Erythroblast (primary cell): ENCODE measurements at regions not wholly inside any gene's neighbourhood (a gene's known extent, or its start where the extent isn't known, plus 50 kb on each side); places are given as distances from the start of the nearest gene placed in this dataset.

Source experiments
- DNase-seq, 2 experiments: peaks; one replicate each; lab custom pipeline; 2025; lab: John Stamatoyannopoulos, UW
- GATA1 ChIP-seq: IDR thresholded peaks from 2 replicates; pipeline ENCODE4 v1.6.1; 2011; ENCODE audit warnings: low read depth, mild to moderate bottlenecking, control low read depth, low read length, moderate library complexity
- POLR2A ChIP-seq: IDR thresholded peaks from 2 replicates; pipeline ENCODE4 v1.6.1; 2011; ENCODE audit warnings: mild to moderate bottlenecking, low read length

DNA sequence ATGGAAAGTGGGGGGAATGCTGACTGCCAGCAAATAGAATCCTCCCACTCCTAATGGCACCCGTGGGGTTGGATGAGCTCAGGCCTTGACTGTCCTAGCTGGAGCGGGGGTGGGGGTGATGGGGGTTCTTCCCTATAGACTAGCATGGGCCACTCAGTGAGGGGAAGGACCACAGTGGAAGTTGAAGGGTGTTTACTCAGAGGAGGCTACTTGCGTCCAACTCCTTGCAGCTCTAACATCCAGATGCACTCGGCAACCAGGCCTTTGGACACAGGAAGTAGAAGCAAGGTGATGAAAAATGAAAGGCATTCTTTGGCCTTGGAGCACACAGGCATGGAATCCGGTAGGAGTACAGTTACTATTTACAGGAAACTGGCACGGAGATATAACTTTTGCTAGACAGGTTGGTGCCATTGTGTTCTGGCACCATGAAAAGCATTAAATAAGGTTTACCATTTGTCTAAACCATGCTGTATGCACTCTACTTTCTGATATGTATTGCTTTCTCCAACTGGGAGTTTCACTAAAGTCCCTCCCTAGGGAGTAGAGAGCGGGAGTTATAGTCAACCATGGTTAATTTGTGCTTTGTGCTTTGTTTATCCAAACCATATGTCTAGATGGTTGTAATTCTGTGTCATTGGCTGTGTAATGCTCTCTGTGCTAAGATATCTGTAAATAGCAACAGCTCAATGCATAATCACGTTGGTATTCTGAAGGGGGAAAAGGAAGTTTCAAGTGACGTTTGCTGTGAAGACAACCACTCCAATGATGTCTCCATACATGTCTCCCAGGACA, 125.3 kb downstream of the TSHZ3 start:
- DNase-seq, result no peak
- TF ChIP-seq POLR2A (no peak), GATA1 (no peak)

DNA sequence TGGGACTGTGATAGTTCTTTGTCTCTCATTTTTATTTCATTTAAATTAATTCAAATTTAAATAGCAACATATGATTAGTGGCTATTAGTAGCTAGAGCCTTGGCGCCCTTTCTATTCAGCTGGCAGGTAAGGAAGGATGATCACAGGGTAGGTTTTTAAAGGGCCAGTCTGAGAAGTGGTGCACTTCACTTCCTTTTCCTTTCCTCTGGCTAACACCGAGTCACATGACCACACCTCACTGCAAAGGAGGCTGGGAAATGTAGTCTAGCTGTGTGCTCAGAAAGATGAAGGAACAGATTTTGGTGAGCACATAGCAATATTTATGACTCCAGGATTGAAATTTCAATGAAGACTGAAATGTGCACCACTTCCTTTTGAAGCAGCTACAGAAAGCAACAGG, 128.7 kb downstream of the TSHZ3 start:
- peak in 1 of 2 experiments; percentile 0 for DNase-seq
- no peak for TF ChIP-seq POLR2A
- TF ChIP-seq GATA1, result no peak

DNA sequence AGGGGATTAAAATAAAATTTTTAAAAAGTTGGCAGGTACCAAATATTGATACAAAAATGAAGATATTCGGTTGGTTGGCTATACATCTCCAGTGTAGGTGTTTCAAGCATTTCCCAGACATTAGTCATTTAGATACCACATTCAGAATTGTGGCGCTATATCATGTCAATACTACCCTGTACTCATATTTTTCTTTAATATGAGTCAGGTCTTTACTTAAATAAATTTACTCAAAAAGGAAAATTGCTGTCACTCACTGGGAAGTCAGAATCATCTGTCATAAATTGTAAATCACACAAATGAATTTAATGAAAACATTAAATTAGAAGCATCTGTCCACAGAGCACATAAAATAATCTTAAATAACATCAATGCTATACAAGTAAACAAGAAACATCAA, 134.2 kb downstream of the TSHZ3 start:
- no peak for TF ChIP-seq POLR2A
- no peak for TF ChIP-seq GATA1
- DNase-seq, result no peak

DNA sequence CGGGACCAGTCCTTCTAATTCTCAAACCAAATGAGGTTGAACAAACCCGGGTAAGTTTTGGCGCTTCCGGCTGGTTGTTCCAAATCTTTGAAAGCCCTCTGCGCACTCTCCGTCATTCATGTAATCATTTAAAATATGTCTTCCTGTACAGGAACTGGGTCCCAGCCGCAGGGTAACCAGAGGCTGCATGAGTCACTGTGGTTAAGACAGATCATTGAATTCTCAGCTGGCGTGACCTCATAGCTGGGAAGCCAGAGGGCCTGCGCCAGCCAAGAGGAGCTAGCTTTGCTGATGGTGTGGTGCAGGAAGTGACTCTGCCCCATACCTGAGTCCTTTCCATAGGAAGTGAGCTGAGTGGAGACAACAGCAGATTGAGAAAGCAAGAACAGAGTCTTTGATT, 135.2 kb downstream of the TSHZ3 start:
- no peak for DNase-seq
- TF ChIP-seq GATA1 (no peak), POLR2A (no peak)

DNA sequence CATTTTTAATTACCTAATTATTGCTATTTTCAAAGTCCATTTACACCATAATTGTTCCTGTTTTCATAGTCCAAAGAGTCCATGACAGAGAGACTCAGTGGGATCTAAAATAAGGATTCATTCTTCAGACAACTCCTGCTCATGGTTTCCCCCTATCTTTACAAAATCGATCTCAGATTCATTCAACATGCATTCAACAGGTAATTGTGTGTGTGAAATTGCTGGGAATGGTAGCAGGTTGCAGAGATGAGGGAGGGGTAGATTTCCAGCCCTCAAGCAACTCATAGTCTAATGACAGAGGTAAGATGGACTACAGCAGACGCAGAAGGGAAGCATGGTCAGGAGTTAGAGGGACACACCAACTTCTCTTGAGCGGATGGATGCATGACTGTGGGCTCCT, 138.1 kb downstream of the TSHZ3 start:
- no peak for DNase-seq
- no peak for TF ChIP-seq GATA1
- TF ChIP-seq POLR2A, result no peak

DNA sequence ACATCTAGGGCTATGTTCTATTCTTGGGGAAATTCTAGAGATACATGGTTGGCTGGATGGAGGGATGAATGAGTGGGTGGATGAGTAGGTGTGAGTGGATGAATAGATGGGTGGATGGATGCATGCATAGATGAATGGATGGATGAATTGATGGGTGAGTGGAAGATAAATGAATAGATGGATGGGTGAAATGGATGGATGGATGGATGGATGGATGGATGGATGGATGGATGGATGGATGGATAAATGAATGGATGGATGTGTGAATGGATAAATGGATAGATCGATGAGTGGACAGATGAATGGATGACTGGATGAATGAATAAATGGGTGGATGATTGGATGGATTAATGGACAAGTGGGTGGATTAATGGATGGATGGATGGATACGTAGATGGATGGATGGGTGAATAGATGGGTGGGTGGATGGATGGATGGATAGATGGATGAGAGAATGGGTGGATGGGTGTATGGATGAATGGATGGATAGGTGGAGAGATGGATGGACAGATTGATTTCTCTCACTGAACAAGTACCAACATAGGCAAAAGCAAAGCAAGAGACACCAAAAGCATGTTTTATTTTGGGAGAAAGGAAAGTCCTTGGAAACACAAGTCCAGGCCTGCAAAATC, 143.2 kb downstream of the TSHZ3 start:
- no peak for DNase-seq
- TF ChIP-seq POLR2A (no peak), GATA1 (no peak)

DNA sequence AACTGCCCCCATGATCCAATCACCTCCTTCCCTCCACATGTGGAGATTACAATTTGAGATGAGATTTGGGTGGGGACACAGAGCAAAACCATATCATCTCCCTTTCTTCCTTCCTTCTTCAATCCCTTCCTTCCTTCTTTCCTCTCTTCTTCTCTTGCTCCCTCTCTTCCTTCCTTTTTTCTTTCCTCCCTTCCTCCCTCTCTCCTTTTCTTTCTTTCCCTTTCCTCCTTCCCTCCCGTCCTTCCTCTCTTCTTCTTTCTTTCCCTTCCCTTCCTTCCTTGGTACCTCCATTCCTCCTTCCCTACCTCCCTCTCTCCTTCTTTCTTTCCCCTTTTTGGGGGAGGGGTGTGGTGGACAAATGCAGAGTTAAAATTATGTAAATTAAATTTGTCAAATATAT, 145.1 kb downstream of the TSHZ3 start:
- DNase-seq, result no peak
- TF ChIP-seq POLR2A, result no peak
- no peak for TF ChIP-seq GATA1

DNA sequence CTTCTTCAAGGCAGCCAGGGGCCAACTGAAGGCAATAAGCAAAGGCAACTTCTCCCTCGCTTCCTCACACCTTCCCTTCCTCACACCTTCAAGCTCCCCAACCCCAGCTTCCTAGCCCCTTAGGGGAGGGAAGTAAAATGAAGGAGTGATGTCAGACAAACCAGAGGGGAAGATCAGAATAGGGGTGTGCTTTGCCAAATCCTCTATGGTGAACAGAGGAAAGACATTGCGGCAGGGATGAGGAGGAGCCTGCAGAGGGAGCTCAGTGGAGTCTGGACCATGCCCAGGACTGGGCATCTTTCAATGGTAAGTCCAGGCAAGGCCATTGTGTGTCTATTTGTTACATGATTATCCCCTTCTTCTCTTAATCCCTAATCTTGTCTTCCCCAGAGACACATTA, 164.0 kb downstream of the TSHZ3 start:
- DNase-seq, result no peak

DNA sequence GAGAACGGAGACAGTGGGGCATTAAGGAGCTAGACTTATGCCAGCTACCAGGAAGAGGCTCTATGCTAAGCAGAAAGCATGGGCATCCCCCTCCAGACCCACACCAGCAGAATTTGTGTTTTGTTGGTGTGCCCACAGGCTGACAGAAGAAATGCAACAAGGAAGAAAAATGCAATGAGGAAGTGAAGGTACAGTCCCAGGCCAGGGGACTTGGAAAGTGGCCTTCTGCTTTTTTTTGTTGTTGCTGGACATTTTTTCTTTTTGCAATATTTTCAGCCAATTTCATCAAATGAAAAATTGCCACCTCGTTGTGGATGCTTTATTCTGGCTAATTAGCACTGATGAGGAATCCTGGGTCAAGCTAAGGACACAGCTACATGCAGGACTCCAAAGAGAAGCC, 167.7 kb downstream of the TSHZ3 start:
- no peak for DNase-seq
- no peak for TF ChIP-seq POLR2A
- no peak for TF ChIP-seq GATA1

More for the DNA sequence above, 164.0 kb downstream of the TSHZ3 start:
- TF ChIP-seq GATA1, result no peak
- TF ChIP-seq POLR2A, result no peak

DNA sequence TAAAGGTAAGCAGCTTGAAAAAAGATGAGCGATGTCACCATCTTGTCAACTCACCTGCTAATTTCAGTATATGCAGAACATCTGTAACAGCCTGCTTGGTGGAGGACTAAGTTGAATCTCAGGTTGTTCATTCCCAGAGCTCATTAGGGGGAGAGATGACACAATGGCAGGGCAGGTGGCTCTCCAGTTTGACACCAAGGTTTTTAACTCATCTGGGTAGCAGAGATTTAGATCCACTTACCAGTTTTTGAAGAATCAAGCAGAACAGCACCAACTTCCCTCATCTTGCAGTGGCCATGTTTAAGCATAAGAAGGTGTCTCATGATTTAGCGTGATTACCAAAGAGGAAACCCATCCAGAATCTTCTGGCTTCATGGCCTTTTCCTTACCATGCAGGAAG, 168.3 kb downstream of the TSHZ3 start:
- DNase-seq, result no peak
- no peak for TF ChIP-seq GATA1
- no peak for TF ChIP-seq POLR2A

DNA sequence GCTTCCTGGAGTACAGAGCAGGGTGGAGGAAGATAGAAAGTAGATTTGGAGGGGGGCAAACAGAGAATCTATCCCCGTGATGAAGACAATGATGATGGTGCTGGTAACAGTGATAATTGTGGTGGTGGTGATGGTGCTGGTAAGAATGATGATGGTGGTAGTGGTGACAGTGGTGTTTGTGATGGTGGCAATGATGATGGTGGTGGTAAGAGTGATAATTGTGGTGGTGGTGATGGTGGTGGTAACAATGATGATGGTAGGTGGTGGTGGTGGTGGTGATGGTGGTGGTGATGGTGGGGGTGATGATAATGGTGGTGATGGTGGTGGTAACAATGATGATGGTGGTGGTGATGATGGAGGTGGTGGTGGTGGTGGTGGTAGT, 169.8 kb downstream of the TSHZ3 start:
- TF ChIP-seq POLR2A (no peak), GATA1 (no peak)

DNA sequence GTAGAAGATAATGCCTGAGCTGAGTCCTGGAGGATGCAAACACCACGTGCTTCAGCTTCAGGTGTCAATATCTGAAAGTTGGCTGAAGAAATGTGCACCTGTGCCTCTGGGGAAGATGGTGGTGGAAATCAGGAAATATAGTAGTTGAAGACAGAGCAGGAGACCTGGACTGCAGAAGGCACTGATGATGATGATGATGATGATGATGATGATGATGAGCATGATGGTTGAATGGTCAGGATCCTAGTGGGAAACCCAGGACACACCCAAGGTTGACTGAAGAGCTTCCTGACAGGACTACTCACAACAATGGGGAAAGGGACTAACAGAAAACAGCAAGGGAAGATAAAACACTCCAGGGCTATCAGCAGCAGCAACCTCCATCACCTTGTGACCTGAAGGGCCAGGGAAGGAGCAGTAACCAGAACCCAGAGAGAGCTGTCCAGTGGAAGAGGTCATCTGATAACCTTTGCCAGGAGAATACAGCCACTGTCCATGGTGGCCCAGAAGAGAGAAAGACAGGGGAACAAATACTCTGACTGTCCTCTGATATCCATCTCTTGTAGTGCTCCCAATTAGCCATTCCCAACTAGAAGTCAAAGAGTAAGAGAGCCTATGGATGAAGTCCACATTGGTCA, 170.3 kb downstream of the TSHZ3 start:
- no peak for DNase-seq
- no peak for TF ChIP-seq GATA1
- no peak for TF ChIP-seq POLR2A

More for the DNA sequence above, 169.8 kb downstream of the TSHZ3 start:
- no peak for DNase-seq

DNA sequence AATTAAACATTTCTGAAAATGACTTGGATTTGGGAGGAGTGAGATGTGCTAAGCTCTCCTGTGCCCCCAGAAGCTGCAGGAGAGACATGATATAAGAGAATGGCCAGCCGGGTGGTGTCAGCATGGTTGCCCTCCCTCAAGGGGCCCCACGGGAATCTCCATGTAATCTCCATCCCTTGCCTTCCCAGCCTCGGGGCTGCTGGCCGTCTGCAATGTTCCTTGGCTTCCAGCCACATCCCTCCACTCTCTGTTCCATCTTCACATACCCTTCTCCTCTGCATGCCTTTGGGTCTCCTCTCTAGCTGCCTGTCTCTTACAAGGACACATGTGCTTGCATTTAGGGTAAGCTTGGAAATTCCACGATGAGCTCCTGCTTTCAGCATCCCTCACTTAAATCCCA, 172.0 kb downstream of the TSHZ3 start:
- no peak for DNase-seq
- TF ChIP-seq POLR2A (no peak), GATA1 (no peak)
